Ramos (cell line): ENCODE measurements at regions not wholly inside any gene's neighbourhood (a gene's known extent, or its start where the extent isn't known, plus 50 kb on each side); places are given as distances from the start of the nearest gene placed in this dataset.
"Not testable (repeated sequence)": the region's sequence is repeated elsewhere in the genome, so short reads cannot be mapped to it uniquely, and the experiment has no call there.

Experiments used
- in situ Hi-C: fragments of 300-500 bp; cut with MboI; formaldehyde crosslinking; loops from one replicate; pipeline ENCODE4 v1.14.3; 2022; ENCODE audit warnings: low sequenced_read_pairs; ENCODE audit not compliant: unreplicated experiment

DNA sequence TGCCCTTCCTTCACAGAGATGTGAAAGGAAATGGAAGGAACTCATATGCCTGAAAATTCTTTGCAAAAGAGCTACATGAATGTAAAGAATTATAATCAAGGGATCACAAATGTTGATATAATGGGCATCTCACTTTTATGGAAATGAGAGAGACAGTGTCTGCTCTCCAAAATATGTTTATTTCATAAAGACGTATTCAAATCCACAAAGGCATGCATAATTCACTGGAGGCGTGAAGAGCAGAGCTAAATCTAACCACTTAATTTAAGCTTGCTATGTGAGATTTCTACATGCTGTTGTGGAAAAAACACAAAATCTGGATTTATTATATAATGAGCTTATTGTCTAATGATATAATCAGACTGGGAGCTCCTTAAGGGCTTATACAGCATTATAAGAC lies 469.1 kb downstream of the RAP2B start:
- in situ Hi-C loops = no loop called here

DNA sequence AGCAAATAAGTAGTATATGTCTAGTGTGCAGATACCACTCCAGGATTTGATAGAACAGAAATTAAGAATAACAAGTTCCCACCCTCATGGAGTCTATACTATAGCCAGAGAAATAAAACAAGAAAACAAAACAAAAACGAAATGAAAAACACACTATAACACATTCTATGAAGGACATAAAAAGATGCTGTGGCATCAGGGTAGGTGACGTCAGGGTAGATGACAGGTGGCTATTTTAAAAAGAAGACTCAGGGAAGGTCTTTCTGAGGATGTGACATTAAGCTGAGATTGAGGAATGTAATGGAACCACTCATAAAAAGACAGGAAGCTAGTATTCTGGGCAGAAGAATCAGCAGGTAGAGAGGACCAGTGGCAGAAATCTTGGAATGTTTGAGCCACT lies 469.6 kb downstream of the RAP2B start:
- in situ Hi-C loops = no loop called here

DNA sequence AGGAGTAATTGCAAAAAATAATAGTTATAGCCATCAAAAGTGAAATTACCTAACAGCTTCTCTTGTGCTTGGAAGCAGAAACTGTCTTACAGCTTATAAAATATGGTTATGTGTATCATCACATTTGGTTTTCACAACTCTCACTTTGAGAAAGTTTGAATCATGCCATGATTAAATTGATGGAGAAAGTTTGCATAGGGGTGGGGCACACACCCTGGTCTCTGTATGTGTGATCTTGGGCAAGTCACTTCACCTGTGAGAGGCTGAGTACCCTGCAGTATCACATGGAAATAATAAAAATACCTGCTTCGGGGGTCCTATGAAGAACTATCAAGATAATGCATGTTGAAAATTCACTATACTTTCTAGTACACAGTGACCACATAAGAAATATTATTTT lies 471.4 kb downstream of the RAP2B start:
- in situ Hi-C loops = no loop called here

DNA sequence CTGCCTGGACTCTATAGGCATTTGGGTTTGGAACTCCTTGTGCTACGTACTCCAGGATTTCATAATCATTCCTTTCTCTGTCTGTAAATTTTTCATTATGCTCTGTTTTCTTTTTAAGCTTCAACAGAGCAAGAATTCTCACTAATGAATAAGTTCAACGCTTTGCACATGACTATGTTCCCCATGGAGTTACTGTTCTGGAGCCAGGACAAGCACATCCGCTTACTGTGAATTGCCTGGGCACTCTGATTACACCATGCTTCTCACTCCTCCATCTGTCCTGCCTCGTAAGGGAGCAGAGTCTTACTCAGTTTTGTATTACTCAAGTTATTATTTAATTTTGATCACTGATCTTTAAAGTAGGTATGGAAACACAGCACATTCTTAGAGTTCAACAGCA lies 472.7 kb downstream of the RAP2B start:
- in situ Hi-C loops = no loop called here

DNA sequence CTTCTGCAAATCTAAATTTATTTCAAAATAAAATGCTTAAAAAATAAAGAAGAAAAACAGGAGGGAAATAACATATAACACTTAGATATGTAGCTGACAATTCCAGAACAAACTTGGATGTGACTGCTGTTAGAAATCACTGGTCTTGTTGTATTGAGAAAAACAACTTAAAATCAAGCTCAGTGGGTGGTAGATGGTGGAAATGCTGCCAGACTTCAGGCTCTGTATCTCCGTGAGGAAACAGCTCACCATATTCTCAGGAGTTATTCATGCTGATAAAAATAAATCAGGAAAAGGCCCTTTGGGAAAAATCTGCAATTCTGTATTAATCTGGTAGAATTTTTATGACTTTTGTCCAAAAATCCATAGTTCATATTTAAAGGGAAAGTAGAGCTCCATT lies 477.6 kb downstream of the RAP2B start:
- in situ Hi-C loops = no loop called here

DNA sequence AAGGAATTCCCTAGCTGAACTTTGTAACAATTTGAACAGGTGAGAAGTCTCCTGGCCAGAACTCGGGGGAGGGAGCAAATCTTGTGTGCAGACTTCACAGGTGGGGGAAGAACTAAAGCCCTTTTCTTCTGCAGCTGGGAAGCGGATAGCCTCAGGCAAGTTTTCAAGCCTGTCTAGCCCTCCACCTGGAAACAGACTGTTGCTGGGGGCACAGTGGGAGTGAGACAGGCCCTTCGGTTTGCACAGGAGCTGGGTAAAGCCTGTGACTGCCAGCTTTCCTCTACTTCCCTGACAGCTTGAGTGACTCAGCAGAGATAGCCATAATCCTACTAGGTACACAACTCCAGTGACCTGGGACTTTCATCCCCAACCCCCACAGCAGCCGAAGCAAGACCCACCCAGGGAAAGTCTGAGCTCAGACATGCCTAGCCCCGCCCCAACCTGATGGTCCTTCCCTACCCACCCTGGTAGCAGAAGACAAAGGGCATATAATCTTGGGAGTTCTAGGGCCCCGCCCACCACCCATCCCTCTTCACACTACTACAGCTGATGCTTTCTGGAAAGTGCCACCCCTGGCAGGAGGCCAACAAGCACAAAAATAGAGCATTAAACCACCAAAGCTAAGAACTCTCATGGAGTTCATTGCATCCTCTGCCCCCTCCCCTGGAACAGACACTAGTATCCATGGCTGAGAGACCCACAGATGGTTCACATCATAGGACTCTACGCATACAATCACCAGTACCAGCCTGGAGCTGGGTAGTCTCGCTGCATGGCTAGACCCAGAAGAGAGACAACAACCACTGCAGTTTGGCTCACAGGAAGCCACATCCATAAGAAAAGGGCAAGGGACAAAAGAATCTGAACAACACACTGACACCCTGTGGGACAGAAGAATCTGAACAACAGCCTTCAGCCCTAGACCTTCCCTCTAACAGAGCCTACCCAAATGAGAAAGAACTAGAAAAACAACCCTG lies 479.0 kb downstream of the RAP2B start:
- in situ Hi-C loops = no loop called here

DNA sequence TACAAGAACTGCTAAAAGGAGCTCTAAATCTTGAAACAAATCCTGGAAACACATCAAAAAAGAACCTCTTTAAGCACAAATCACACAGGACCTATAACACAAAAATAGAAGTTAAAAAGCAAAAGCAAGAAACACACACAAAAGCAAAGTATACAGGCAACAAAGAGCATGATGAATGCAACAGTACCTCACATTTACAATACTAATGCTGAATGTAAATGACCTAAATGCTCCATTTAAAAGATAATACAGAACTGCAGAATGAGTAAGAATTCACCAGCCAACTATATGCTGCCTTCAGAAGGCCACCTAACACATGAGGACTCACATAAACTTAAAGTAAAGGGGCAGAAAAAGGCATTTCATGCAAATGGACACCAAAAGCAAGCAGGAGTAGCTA lies 478.6 kb upstream of the ARHGEF26 start:
- in situ Hi-C loops = not testable (repeated sequence)

DNA sequence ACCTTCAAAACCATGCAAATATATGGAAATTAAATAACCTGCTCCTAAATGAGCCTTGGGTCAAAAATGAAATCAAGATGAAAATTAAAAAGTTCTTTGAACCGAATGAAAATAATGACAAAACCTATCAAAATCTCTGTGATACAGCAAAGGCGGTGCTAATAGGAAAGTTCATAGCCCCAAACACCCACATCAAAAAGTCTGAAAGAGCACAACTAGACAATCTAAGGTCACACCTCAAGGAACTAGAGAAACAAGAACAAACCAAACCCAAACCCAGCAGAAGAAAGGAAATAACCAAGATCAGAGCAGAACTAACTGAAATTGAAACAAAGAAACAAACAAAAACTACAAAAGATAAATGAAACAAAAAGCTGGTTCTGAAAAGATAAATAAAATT lies 477.7 kb upstream of the ARHGEF26 start:
- in situ Hi-C loops = not testable (repeated sequence)

DNA sequence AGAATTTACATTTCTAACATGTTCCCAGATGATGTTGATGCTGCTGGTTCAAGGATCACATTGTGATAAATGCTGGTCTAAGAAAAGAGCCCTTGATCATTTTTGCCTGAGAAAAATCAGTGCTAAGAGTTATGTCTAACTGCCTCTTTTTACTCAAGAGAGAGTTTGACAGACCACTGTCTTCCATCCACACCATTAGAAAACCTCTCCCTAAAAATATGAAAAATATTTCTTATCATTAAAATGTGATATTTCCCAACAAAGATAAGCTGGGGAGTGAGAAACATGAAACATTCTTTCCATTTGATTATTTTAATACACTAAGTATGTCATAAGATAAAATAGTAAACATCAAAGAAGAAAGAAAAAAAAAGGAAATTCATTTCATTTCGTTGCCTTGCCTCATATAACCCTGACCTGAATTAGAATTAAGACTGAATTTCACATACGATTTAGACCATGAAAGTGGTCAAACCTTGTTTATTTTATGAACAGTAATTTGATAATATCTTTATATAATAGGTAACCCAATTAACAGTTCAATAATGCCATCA lies 471.8 kb upstream of the ARHGEF26 start:
- in situ Hi-C loops = no loop called here

DNA sequence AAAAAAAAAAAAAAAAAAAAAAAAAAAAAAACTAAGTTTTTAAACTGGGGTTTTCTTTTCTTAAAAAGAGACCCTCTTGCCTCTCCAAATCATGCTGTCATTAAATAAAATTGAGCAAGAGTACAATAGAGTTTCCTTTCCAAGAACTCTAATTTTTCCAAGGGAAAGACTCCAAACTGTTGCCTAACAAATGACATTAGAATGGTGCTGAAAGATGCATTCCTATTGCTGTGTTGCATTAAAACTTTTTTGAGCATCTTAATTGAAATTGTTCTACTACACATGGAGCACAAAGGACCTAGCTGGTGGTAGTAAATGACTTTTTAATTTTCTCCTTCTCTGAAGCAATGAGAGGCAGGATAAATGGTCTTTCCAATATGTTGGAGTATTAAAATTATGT lies 469.1 kb upstream of the ARHGEF26 start:
- in situ Hi-C loops = no loop called here

DNA sequence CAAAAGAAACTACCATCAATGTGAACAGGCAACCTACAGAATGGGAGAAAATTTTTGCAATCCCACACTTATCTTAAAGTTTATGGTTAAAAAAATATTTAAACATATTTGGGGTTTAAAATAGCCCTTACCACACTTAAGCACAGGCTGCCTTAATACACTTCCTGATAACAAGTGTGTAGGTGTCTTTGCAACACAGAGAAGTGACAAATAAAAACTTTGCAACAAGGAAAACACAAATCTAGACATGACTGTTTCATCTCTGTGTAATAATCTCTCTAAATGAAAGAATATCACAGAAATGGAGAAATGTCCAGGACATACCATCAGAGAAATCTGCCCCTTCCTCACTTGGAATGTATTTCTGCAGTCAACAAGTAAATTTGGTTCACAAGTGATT lies 464.1 kb upstream of the ARHGEF26 start:
- in situ Hi-C loops = no loop called here

DNA sequence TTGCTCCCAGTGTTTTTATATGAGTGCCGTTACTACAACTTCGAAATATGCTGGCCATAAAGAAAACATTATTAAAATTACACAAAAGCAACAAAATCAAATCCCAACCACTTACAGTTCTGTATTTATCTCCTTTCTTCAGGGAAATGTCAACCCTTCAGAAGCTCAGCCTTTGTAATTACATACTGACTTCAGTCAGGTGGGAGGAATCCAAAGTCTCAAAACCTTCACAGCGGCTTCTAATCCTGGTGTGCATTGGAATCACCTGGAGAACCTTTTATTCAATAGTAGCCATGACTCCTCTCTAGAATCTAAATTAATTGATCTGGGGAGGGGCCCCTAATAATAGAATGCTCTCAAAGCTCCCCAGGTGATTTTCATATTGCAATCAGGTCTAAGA lies 463.7 kb upstream of the ARHGEF26 start:
- in situ Hi-C loops = no loop called here

DNA sequence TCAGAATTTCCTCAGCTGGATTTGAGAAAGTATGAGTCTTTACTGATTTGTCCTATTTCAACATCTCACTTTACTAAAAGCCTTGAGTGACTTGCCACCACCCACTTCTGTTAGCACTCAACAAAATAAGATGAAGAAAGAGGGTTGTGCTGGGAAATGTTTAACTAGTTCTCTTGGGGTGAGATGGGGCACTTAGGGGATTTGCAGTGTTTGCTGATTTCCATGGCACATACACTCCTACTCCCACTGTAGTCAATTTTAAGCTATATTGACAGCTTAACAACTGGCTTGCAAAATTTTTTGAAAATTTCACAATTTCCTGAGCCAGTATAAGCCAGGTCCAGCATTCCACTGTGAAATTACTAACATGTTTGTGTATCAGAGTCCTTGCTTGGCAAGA lies 463.1 kb upstream of the ARHGEF26 start:
- in situ Hi-C loops = no loop called here

DNA sequence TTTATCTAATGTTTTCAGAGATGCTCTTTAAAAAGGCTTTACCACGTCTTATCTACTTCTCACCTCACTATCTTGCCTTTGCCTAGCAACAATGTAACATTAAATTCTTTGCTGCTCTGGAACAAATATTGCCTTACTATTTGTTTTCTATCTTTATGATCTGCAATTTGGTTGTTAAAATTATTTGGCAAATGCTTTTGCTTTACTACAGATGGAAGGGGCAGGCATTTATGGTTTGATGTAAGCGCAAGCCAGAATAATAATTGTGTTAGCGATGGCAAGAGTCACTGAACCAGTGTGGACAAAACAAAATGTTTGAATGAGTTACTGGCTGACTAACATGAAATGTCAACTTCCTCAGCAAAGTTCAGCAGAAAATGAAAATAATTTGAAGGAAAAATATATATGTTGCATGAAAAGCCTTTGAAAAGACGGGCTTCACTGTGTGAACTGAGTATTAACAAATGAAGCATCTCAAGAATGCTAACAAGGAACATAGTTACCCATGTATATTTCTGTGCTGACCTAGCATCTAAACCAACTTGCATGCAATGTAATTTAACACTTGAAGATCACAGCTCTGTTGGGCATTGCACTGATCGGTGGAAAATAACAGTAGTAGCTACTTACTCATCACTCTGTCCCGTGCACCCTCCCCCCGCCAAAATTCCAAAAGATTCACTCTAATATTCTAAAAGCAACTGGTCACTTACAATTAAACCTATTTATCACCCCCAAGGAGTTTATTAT lies 454.0 kb upstream of the ARHGEF26 start:
- in situ Hi-C loops = no loop called here

DNA sequence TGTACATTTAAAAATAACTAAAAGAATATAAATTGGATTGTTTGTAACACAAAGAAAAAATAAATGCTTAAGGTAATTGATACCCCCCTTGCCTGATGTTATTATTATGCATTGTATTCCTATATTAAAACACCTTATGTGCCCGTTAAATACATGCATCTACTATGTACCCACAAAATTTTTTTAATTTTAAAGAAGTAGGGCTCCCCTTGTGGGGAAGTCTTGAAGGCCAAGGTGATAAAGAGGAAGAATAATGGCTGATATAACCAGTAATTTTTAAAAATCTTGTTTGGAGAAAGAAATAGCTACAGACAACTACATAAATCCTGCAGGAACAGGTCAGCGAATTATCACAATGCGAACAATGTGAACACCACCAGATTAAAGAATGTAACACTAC lies 451.7 kb upstream of the ARHGEF26 start:
- in situ Hi-C loops = no loop called here

DNA sequence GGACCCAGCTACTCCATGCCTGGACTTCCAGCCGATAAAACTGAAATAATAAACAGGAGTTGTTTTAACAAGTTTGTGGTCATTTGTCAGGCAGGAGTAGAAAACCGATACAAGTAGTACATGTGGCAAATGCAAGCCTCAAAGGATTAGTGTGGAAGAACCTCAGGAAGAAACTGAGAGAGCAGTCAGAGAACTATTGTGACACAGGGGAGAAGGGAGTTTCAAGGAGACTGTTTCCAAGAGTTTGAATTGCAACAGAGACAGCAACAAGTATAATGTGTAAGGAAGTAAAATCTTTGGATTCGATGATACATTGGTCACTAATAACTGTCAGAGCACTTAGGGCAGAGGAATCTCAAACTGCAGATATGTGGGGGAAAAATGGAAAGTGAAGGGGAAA lies 450.6 kb upstream of the ARHGEF26 start:
- in situ Hi-C loops = no loop called here

DNA sequence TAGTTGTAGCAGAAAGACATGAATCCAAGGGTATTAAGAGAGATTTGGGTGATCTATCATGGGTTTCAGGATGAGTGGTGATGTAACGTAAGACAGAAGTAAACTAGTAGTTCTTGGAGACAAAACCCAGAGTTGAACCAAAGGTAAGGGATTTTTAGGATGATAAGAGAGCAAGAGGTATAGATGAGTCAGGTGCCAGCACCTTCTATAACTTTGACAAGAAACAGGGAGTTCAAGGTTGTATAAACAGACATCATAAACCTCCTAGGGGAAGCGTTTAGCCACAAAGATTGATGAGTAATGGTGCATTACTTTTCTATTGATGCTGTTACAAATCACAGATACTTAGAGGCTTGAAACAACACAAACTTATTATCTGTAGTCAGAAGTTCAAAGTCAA lies 447.3 kb upstream of the ARHGEF26 start:
- in situ Hi-C loops = no loop called here

DNA sequence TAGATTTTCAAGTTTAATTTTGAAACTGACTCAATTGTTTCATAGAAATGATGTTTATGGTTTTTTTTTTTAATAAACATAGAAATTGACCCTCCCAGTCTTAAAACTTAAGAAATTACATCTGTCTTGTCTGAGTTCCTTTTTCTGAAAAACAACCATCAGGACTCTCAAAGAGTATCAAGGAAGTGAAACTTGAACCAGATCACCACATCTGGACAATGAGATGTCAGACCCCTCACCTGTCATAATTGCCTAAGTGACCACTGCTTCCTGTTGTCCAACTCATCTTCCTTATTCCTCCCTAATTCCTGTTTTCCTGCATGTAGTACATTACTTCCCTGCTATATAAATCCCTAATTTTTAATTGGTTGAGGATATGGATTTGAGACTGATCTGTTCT lies 441.5 kb upstream of the ARHGEF26 start:
- in situ Hi-C loops = no loop called here

DNA sequence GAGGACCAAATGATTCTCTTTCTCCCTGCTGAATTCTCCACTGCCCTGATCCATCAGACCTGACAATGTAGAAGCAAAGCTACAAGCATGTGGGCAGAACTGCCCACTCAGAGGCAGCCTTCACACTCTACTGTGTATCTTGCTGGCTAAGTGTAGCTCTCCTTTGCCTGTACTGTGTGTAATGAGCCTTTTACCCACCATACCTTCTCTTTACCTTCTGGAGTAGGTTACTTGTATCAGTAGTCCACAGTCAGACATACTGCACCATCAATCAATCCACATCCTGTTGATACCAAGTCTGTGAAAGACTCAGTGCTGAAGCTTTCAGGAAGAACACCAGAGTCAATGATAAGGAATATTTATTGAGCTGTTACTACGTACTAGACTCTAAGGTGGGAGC lies 440.7 kb upstream of the ARHGEF26 start:
- in situ Hi-C loops = no loop called here

DNA sequence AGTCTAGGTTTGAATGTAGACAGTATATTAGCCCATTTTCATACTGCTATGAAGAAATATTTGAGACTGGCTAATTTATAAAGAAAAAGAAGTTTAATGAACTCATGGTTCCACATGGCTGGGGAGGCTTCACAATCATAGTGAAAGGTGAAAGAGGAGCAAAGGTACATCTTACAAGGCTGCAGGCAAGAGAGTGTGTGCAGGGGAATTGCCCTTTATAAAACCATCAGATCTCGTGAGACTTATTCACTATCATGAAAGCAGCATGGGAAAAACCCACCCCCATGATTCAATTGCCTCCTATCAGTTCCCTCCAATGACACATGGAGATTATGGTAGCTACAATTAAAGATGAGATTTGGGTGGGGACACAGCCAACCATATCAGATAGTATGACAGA lies 440.1 kb upstream of the ARHGEF26 start:
- in situ Hi-C loops = no loop called here
